BE2C (cell line): ENCODE measurements at regions not wholly inside any gene's neighbourhood (a gene's known extent, or its start where the extent isn't known, plus 50 kb on each side); places are given as distances from the start of the nearest gene placed in this dataset.

Experiments
- DNase-seq: peaks from one replicate; pipeline ENCODE4 v3.0.0-alpha.2; 2020
- H3K27me3 ChIP-seq: fragments of 250-450 bp; sonication (Bioruptor Pico); 2 replicates; pipeline ENCODE4 v1.5.1; 2020; ENCODE audit warnings: mild to moderate bottlenecking
- H3K36me3 ChIP-seq: fragments of 250-450 bp; sonication (Bioruptor Pico); 2 replicates; pipeline ENCODE4 v1.5.1; 2020; ENCODE audit warnings: mild to moderate bottlenecking
- H3K4me1 ChIP-seq: fragments of 250-450 bp; sonication (Bioruptor Pico); 2 replicates; pipeline ENCODE4 v1.5.1; 2020
- H3K4me3 ChIP-seq: 2 replicates; pipeline ENCODE4 v1.5.1; 2011; ENCODE audit warnings: low read depth, low read length
- H3K9me3 ChIP-seq: fragments of 250-450 bp; sonication (Bioruptor Pico); 2 replicates; pipeline ENCODE4 v1.5.1; 2020
- TF ChIP-seq, protein P1 (sequence below): IDR thresholded peaks from 2 replicates; pipeline ENCODE4 v1.5.1; 2012; ENCODE audit warnings: mild to moderate bottlenecking, low read depth, low read length

DNA sequence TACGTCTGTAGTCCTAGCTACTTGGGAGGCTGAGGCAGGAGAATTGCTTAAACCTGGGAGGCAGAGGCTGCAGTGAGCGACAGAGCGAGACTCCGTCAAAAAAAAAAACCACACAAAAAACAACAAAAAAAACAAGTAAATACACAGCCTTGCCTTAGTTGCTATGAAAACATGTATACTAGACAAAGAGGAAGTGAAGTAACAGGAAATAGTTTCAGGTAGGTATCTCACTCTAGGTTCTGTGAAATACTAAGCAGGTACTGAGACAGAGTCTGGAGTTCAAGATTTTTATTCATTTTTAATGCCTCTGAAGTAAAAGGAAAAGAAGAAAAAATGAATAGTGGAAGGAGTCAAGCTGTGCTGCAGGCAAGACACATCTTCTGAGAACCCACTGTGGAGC, 687.9 kb upstream of the RGMB start:
- TF ChIP-seq, protein P1, sequence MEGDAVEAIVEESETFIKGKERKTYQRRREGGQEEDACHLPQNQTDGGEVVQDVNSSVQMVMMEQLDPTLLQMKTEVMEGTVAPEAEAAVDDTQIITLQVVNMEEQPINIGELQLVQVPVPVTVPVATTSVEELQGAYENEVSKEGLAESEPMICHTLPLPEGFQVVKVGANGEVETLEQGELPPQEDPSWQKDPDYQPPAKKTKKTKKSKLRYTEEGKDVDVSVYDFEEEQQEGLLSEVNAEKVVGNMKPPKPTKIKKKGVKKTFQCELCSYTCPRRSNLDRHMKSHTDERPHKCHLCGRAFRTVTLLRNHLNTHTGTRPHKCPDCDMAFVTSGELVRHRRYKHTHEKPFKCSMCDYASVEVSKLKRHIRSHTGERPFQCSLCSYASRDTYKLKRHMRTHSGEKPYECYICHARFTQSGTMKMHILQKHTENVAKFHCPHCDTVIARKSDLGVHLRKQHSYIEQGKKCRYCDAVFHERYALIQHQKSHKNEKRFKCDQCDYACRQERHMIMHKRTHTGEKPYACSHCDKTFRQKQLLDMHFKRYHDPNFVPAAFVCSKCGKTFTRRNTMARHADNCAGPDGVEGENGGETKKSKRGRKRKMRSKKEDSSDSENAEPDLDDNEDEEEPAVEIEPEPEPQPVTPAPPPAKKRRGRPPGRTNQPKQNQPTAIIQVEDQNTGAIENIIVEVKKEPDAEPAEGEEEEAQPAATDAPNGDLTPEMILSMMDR: no peak
- H3K4me3 ChIP-seq: no peak overlapping the region
- DNase-seq: no peak

DNA sequence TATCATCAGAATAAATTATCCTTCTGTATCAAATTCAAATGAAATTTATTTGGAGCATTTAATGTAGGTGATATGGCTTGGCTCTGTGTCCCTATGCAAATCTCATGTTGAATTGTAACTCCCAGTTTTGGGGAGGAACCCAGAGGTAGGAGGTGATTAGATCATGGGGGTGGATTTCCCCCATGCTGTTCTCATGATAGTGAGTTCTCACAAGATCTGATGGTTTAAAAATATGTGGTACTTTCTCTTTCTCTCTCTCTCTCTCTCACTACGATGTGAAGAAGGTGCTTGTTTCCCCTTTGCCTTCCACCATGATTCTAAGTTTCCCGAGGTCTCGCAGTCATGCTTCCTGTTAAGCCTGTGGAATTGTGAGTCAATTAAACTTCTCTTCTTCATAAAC, 678.4 kb upstream of the RGMB start:
- H3K27me3 ChIP-seq: no peaks in the 10 kb centered on the region
- peaks cover 2% of the 10 kb centered on the region; the same call in 1 of the 2 replicates for H3K9me3 ChIP-seq
- TF ChIP-seq, protein P1: no peak
- H3K36me3 ChIP-seq: no peaks in the 10 kb centered on the region
- no peak overlapping the region for H3K4me3 ChIP-seq
- DNase-seq: no peak
- no peaks in the 10 kb centered on the region for H3K4me1 ChIP-seq

More for the DNA sequence above, 687.9 kb upstream of the RGMB start:
- Histone ChIP-seq H3K4me1 (no peaks in the 10 kb centered on the region), H3K36me3 (no peaks in the 10 kb centered on the region), H3K27me3 (no peaks in the 10 kb centered on the region; the same call in 1 of the 2 replicates), H3K9me3 (no peaks in the 10 kb centered on the region)

DNA sequence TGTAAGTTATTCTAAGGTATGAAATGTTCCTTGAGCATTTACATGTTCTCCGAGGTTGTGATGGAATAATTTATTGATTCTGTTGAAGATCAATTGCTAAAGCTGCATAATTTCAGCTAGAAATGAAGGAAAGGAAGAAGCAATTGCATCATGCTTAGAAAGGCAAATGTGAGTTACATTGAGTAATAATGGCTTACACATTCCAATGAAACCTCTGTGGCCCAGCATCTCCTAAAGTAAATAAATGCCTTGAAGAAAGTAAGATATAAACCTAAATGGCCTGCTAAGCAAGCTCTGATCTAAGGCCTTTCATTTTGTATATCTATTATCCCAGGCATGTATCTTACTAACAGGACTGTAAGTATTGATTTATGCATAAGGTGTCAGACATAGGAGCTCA, 677.3 kb upstream of the RGMB start:
- Histone ChIP-seq H3K27me3 (no peaks in the 10 kb centered on the region), H3K9me3 (peaks cover 2% of the 10 kb centered on the region; the same call in 1 of the 2 replicates), H3K4me1 (no peaks in the 10 kb centered on the region), H3K36me3 (no peaks in the 10 kb centered on the region), H3K4me3 (no peak overlapping the region)
- DNase-seq: no peak
- TF ChIP-seq, protein P1: no peak

DNA sequence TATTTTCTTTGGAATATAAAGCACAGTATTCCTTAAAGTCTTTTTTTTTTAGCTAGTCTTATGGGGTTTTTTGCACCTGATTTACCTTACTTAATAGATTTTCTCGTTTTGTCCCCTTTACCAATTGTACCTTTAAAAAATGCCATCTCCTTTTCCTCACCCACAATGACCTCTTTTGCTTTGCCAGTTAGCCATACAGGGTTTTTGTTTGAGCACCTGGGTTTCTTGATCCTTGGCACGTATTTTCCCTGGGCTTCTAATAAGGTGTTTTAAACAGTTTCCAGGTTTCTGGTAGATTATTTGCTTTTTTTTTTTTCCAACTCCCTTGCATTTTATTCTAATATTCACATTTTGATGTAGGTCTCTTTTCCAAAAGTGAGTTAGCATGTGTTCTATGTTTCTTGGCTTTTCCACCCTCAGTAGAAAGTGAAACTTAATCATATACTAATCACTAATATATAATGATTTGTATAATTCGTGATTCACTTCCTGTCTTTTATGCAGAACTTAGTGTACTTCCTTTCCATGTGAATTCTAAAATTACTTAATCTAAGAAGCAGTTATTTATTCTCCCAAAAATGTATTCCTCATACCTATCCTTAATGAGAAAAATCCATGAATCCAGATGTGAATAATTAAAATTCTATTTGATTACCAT, 673.9 kb upstream of the RGMB start:
- no peaks in the 10 kb centered on the region for H3K27me3 ChIP-seq
- no peaks in the 10 kb centered on the region for H3K4me1 ChIP-seq
- no peak overlapping the region for H3K4me3 ChIP-seq
- DNase-seq: no peak
- H3K9me3 ChIP-seq: no peaks in the 10 kb centered on the region
- TF ChIP-seq, protein P1: no peak
- H3K36me3 ChIP-seq: no peaks in the 10 kb centered on the region

DNA sequence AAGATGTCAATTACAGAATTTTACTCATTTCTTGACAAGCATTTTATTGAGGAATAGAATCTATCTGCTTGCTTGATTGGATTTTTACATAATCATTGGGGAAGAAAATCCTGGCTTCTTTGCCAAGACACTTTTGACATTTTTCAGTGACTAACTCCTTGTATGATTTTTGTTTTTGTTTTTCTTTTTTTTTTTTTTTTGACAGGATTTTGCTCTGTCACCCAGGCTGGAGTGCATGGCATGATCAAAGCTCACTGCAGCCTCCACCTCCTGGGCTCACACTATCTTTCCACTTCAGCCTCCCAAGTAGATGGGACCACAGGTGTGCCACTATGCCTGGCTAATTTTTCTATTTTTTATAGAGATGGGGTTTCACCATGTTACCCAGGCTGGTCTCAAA, 672.3 kb upstream of the RGMB start:
- Histone ChIP-seq H3K4me1 (no peaks in the 10 kb centered on the region), H3K36me3 (no peaks in the 10 kb centered on the region), H3K9me3 (no peaks in the 10 kb centered on the region), H3K4me3 (no peak overlapping the region), H3K27me3 (no peaks in the 10 kb centered on the region)
- DNase-seq: no peak
- TF ChIP-seq, protein P1: no peak

DNA sequence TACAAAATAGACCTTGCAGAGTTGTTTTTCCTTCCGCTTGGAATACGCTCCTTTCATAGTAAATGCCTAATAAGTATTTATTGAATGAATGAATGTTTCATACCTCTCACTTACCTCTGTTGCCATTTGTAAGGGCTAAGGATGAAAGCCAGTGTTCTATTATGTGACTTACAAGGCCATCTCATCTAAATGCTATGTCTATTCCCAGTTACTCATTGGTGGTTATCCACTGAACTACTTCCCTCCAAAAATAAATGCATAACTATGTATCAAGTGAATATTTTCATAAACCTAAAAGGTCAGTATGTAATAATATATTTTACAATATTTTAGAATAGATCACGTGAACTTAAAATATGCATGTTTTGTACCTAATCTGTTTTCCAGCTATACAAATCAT, 670.5 kb upstream of the RGMB start:
- DNase-seq: no peak
- Histone ChIP-seq H3K36me3 (no peaks in the 10 kb centered on the region), H3K9me3 (no peaks in the 10 kb centered on the region), H3K4me1 (no peaks in the 10 kb centered on the region), H3K4me3 (no peak overlapping the region), H3K27me3 (no peaks in the 10 kb centered on the region)
- TF ChIP-seq, protein P1: no peak
